ENCODE measurements at regions not wholly inside any gene's neighbourhood (a gene's known extent, or its start where the extent isn't known, plus 50 kb on each side); places are given as distances from the start of the nearest gene placed in this dataset.

DNA sequence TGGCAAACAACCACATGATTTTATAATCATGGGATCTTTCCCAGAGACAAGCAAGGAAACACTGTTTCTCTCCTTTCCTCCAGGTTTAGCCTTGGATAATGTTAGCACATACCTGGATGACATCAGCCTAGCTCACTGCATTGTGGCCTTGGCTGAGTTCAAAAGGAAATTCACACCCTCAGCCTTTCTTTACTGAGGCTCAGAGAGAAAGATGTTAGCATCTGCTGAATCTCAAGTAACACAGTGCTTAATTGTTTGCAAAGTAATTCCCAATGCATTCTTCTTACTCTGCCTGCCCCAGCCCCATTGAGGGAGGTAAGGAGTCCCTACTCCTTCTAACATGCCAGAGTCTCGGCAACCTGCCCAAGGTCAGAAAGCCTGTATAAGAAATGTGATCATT lies 432.2 kb upstream of the LMCD1 start:
- Histone ChIP-seq H3K4me3 (no peak overlapping the region), H3K4me2 (ENCODE audit: control insufficient read depth, insufficient read depth) (no peak overlapping the region), H3K79me2 (ENCODE audit: control insufficient read depth, insufficient read depth, low read length) (no peaks in the 10 kb centered on the region), H3K36me3 (ENCODE audit: control insufficient read depth in 2 of 2, insufficient read depth in 2 of 2, low read length in 1 of 2) (no peaks in the 10 kb centered on the region), H4K20me1 (ENCODE audit: control insufficient read depth, insufficient read depth) (no peaks in the 10 kb centered on the region), H3K4me1 (ENCODE audit: control insufficient read depth, insufficient read depth, low read length) (no peaks in the 10 kb centered on the region), H3K27me3 (replicated peaks in 1 of 2; ENCODE audit: control insufficient read depth in 2 of 2, insufficient read depth in 2 of 2, low read length in 1 of 2) (no peaks in the 10 kb centered on the region), H3K27ac (ENCODE audit: control insufficient read depth, insufficient read depth) (no peak overlapping the region), H2AFZ (ENCODE audit: control insufficient read depth, low read depth, low read length) (no peak overlapping the region), H3K9ac (ENCODE audit: control insufficient read depth, insufficient read depth, low read length) (no peak overlapping the region), H3K9me3 (replicated peaks; ENCODE audit: control insufficient read depth, insufficient read depth, low read length) (no peaks in the 10 kb centered on the region)
- in situ Hi-C loops (cut with MboI) (no loop called here), intact Hi-C loops (cut with micrococcal nuclease; ENCODE audit: unreplicated experiment) (no loop called here)
- DNase-seq (ENCODE audit: low read depth, low spot score) (no peak), ATAC-seq (no peak), FAIRE-seq (no peak)
- ChIA-PET SMC1A (ENCODE audit: uncharacterized antibody, unreplicated experiment) (interaction anchor here (0.6 kb wide), 1 partner anchor 76 kb away, joined by 3 read pairs; no protein-coding TSS in a partner anchor), RAD21 (ENCODE audit: unreplicated experiment) (no interaction called here), CTCF (no interaction called here), POLR2A (no interaction called here)
- TF ChIP-seq, protein P1, sequence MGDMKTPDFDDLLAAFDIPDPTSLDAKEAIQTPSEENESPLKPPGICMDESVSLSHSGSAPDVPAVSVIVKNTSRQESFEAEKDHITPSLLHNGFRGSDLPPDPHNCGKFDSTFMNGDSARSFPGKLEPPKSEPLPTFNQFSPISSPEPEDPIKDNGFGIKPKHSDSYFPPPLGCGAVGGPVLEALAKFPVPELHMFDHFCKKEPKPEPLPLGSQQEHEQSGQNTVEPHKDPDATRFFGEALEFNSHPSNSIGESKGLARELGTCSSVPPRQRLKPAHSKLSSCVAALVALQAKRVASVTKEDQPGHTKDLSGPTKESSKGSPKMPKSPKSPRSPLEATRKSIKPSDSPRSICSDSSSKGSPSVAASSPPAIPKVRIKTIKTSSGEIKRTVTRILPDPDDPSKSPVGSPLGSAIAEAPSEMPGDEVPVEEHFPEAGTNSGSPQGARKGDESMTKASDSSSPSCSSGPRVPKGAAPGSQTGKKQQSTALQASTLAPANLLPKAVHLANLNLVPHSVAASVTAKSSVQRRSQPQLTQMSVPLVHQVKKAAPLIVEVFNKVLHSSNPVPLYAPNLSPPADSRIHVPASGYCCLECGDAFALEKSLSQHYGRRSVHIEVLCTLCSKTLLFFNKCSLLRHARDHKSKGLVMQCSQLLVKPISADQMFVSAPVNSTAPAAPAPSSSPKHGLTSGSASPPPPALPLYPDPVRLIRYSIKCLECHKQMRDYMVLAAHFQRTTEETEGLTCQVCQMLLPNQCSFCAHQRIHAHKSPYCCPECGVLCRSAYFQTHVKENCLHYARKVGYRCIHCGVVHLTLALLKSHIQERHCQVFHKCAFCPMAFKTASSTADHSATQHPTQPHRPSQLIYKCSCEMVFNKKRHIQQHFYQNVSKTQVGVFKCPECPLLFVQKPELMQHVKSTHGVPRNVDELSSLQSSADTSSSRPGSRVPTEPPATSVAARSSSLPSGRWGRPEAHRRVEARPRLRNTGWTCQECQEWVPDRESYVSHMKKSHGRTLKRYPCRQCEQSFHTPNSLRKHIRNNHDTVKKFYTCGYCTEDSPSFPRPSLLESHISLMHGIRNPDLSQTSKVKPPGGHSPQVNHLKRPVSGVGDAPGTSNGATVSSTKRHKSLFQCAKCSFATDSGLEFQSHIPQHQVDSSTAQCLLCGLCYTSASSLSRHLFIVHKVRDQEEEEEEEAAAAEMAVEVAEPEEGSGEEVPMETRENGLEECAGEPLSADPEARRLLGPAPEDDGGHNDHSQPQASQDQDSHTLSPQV (IDR thresholded peaks at IDR 0.05), result no peak
- no peak for TF ChIP-seq IRF4 (IDR thresholded peaks at IDR 0.05; ENCODE audit: low read depth, low read length)
- WGBS (ENCODE audit: insufficient coverage, insufficient replicate concordance, low lambda C conversion rate, missing lambda C conversion rate), result 5% methylated on average over 1 of the region's 1 CpG
- no TSS peak for BruUV-seq (replicated peaks)

DNA sequence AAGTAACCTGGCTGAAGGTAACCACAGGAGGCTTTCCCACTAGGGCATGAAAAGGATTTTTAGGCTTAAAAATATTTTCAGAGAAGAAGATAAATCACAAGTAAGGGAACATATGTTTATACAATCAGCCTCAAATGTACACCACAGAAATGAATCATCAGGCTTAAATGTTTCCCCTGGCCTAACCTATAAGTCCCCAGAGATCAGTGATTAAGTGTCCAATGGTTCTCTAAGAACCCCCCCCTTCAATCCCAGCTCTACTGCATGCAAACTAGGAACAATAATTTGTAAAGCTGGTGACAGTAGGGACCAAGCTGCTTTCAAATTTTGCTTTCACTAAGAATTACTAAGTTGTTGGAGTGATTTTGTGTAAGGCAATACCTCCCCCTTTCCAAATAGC lies 431.6 kb upstream of the LMCD1 start:
- in situ Hi-C loops (cut with MboI), result no loop called here
- TF ChIP-seq, protein P2, sequence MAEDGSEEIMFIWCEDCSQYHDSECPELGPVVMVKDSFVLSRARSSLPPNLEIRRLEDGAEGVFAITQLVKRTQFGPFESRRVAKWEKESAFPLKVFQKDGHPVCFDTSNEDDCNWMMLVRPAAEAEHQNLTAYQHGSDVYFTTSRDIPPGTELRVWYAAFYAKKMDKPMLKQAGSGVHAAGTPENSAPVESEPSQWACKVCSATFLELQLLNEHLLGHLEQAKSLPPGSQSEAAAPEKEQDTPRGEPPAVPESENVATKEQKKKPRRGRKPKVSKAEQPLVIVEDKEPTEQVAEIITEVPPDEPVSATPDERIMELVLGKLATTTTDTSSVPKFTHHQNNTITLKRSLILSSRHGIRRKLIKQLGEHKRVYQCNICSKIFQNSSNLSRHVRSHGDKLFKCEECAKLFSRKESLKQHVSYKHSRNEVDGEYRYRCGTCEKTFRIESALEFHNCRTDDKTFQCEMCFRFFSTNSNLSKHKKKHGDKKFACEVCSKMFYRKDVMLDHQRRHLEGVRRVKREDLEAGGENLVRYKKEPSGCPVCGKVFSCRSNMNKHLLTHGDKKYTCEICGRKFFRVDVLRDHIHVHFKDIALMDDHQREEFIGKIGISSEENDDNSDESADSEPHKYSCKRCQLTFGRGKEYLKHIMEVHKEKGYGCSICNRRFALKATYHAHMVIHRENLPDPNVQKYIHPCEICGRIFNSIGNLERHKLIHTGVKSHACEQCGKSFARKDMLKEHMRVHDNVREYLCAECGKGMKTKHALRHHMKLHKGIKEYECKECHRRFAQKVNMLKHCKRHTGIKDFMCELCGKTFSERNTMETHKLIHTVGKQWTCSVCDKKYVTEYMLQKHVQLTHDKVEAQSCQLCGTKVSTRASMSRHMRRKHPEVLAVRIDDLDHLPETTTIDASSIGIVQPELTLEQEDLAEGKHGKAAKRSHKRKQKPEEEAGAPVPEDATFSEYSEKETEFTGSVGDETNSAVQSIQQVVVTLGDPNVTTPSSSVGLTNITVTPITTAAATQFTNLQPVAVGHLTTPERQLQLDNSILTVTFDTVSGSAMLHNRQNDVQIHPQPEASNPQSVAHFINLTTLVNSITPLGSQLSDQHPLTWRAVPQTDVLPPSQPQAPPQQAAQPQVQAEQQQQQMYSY (CRISPR knock-in tag; IDR thresholded peaks at IDR 0.05), result no peak
- TF ChIP-seq CBX3 (IDR thresholded peaks at IDR 0.05; ENCODE audit: borderline replicate concordance, low read depth) (no peak), LARP7 (IDR thresholded peaks at IDR 0.05) (no peak), BACH1 (IDR thresholded peaks at IDR 0.05; ENCODE audit: borderline replicate concordance) (no peak), JUNB (IDR thresholded peaks at IDR 0.05) (no peak), KLF5 (IDR thresholded peaks at IDR 0.05; ENCODE audit: partially characterized antibody) (no peak)

More for the DNA sequence above, 431.6 kb upstream of the LMCD1 start:
- ATAC-seq, result no peak
- Histone ChIP-seq H3K9ac (ENCODE audit: control insufficient read depth, insufficient read depth, low read length) (no peak overlapping the region), H3K9me3 (replicated peaks; ENCODE audit: control insufficient read depth, insufficient read depth, low read length) (no peaks in the 10 kb centered on the region), H3K36me3 (ENCODE audit: control insufficient read depth in 2 of 2, insufficient read depth in 2 of 2, low read length in 1 of 2) (no peaks in the 10 kb centered on the region), H3K4me3 (no peak overlapping the region), H3K79me2 (ENCODE audit: control insufficient read depth, insufficient read depth, low read length) (no peaks in the 10 kb centered on the region), H2AFZ (ENCODE audit: control insufficient read depth, low read depth, low read length) (no peak overlapping the region), H3K4me1 (ENCODE audit: control insufficient read depth, insufficient read depth, low read length) (no peaks in the 10 kb centered on the region), H4K20me1 (ENCODE audit: control insufficient read depth, insufficient read depth) (no peaks in the 10 kb centered on the region), H3K27me3 (replicated peaks in 1 of 2; ENCODE audit: control insufficient read depth in 2 of 2, insufficient read depth in 2 of 2, low read length in 1 of 2) (no peaks in the 10 kb centered on the region), H3K27ac (ENCODE audit: control insufficient read depth, insufficient read depth) (no peak overlapping the region), H3K4me2 (ENCODE audit: control insufficient read depth, insufficient read depth) (no peak overlapping the region)
- POLR2A ChIA-PET, result no interaction called here
- BruUV-seq (replicated peaks), result no TSS peak
- SMC1A ChIA-PET (ENCODE audit: uncharacterized antibody, unreplicated experiment), result no interaction called here
- intact Hi-C loops (cut with micrococcal nuclease; ENCODE audit: unreplicated experiment), result no loop called here
- RAD21 ChIA-PET (ENCODE audit: unreplicated experiment), result no interaction called here
- CTCF ChIA-PET, result no interaction called here
- FAIRE-seq, result no peak
- DNase-seq (ENCODE audit: low read depth, low spot score), result no peak
